ENCODE measurements at regions not wholly inside any gene's neighbourhood (a gene's known extent, or its start where the extent isn't known, plus 50 kb on each side); places are given as distances from the start of the nearest gene placed in this dataset.

DNA sequence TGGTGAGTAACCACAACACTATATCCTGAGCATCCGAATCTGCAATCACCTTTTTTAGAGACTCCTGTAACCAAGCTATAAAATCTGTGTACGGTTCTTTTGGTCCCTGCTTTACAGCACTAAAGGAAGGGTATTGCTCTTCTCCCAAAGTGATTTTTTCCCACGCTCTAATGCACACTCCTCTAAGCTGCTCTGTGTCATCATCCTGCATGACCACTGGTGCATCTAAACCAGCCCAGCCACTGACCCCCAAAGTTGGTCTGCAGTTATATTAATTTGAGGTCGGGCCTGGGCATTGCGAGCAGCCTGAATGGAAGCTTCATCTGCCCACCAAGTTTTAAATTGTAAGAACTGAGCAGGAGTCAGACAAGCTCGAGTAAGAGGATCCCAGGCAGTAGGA lies 480.0 kb downstream of the PTPRU start:
- H3K27ac Mint-ChIP-seq = no peak overlapping the region
- peaks cover 21% of the 10 kb centered on the region for H3K27me3 Mint-ChIP-seq
- H3K36me3 Mint-ChIP-seq (ENCODE audit: insufficient read depth) = no peaks in the 10 kb centered on the region
- H3K9me3 Mint-ChIP-seq (ENCODE audit: low read depth) = peaks cover 16% of the 10 kb centered on the region
- TF ChIP-seq CTCF (IDR thresholded peaks at IDR 0.05; ENCODE audit: unreplicated experiment) = no peak
- DNase-seq (ENCODE audit: low spot score, unreplicated experiment) = no peak
- H3K4me3 Mint-ChIP-seq (ENCODE audit: low read depth) = no peak overlapping the region
- H3K4me1 Mint-ChIP-seq (ENCODE audit: low read depth) = no peaks in the 10 kb centered on the region

DNA sequence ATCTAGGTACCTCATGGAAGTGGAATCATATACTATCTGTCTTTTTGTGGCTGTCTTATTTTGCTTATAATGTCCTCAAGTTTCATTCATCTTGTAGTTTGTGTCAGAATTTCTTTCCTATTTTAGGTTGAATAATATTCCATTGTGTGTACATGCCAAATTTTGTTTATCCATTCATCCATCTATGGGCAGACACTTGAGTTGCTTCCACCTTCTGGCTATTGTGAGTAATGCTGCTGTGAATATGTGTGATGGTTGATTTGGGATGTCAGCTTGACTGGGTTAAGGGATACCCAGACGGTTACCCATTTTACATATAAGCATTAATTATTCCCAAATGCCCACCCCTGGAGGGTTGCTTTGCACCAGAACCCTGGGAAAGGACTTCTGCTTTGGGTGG lies 477.5 kb downstream of the PTPRU start:
- TF ChIP-seq CTCF (IDR thresholded peaks at IDR 0.05; ENCODE audit: unreplicated experiment) = no peak
- Mint-ChIP-seq H3K4me1 (ENCODE audit: low read depth) (no peaks in the 10 kb centered on the region), H3K4me3 (ENCODE audit: low read depth) (no peak overlapping the region), H3K27me3 (peaks cover 2% of the 10 kb centered on the region), H3K9me3 (ENCODE audit: low read depth) (peaks cover 12% of the 10 kb centered on the region), H3K27ac (no peak overlapping the region), H3K36me3 (ENCODE audit: insufficient read depth) (no peaks in the 10 kb centered on the region)
- DNase-seq (ENCODE audit: low spot score, unreplicated experiment) = no peak

DNA sequence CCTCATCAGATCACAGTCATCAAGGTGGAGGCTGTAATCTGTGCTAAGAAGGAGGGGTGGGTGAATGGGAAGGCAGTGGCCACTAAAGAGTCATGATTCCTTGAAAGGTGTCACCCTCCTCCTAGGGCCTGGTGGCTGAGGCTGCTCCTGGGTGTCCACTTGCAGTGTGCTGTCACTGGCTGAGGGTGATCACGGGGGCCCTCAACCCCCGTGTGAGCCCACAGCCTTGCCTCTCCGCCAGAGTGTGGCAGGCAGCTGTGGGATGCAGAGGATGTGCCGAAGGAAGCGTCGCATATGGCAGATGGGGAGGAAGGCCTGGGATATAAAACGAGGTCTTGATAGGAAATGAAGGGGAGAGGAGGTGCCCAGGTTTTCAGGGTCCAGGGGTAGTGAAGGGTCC lies 476.5 kb downstream of the PTPRU start:
- H3K27me3 Mint-ChIP-seq = peaks cover 3% of the 10 kb centered on the region
- no peaks in the 10 kb centered on the region for H3K4me1 Mint-ChIP-seq (ENCODE audit: low read depth)
- no peaks in the 10 kb centered on the region for H3K36me3 Mint-ChIP-seq (ENCODE audit: insufficient read depth)
- no peak for DNase-seq (ENCODE audit: low spot score, unreplicated experiment)
- no peak for TF ChIP-seq CTCF (IDR thresholded peaks at IDR 0.05; ENCODE audit: unreplicated experiment)
- no peak overlapping the region for H3K4me3 Mint-ChIP-seq (ENCODE audit: low read depth)
- H3K9me3 Mint-ChIP-seq (ENCODE audit: low read depth) = peaks cover 8% of the 10 kb centered on the region
- H3K27ac Mint-ChIP-seq = no peak overlapping the region

DNA sequence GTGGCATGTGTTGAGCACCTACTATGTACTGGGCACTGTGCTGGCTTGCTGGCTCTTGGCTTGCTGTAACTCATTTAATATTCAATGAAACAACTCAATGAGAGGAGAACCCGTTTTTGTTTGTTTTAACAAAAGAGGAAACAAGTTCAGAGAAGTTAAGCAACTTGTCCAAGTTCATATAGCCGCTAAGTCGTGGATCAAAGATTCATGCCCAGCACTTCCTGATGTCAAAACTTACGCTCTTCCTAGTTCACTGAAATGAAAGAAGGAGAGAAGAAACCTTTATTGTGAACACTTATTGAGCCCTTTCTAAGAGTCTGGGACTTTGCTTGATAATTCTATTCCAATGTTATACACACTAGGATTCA lies 475.9 kb downstream of the PTPRU start:
- Mint-ChIP-seq H3K36me3 (ENCODE audit: insufficient read depth) (no peaks in the 10 kb centered on the region), H3K4me1 (ENCODE audit: low read depth) (no peaks in the 10 kb centered on the region), H3K4me3 (ENCODE audit: low read depth) (no peak overlapping the region), H3K9me3 (ENCODE audit: low read depth) (peaks cover 6% of the 10 kb centered on the region), H3K27me3 (peaks cover 3% of the 10 kb centered on the region), H3K27ac (no peak overlapping the region)
- no peak for TF ChIP-seq CTCF (IDR thresholded peaks at IDR 0.05; ENCODE audit: unreplicated experiment)
- DNase-seq (ENCODE audit: low spot score, unreplicated experiment) = no peak

DNA sequence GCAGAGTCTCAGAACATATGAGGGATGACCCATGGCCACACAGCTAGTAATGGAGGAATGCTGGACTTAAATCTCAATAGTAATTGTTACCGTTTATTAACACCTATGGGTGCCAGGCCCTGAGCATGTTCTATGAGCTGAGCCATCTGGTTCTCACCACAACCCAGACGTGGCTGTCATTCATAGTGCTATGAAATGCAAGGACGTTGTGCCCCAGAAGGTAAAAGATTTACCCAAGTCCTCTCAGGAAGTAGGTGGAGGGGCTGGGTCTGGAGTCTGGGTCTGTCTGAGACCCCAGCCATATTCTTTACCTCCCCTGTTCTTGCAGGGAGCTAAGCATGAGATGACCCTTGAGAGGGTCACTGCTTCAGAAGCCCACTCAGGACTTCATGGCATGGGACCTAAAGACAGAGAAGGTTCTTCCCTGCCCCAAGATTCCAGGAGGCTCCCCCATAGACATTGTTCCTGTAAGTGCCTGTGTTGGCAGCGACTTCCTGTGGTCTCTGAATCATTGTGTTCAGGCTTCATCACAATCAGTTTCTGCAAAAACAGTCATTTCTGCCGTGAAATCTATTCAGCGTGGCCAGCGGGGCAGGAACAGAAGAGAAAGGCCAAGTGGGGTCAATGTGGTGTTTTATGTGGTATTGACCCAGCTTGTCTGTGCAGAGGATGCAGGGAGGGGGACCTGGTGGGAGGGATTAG lies 475.4 kb downstream of the PTPRU start:
- no peaks in the 10 kb centered on the region for H3K4me1 Mint-ChIP-seq (ENCODE audit: low read depth)
- peaks cover 3% of the 10 kb centered on the region for H3K27me3 Mint-ChIP-seq
- no peaks in the 10 kb centered on the region for H3K36me3 Mint-ChIP-seq (ENCODE audit: insufficient read depth)
- H3K4me3 Mint-ChIP-seq (ENCODE audit: low read depth) = no peak overlapping the region
- peaks cover 3% of the 10 kb centered on the region for H3K9me3 Mint-ChIP-seq (ENCODE audit: low read depth)
- no peak overlapping the region for H3K27ac Mint-ChIP-seq
- TF ChIP-seq CTCF (IDR thresholded peaks at IDR 0.05; ENCODE audit: unreplicated experiment) = no peak
- DNase-seq (ENCODE audit: low spot score, unreplicated experiment) = no peak

All from progenitor cell of endocrine pancreas (in vitro differentiated cells).